NAMALWA (cell line): ENCODE measurements at regions not wholly inside any gene's neighbourhood (a gene's known extent, or its start where the extent isn't known, plus 50 kb on each side); places are given as distances from the start of the nearest gene placed in this dataset.

Experiments
- DNase-seq: peaks from one replicate; pipeline ENCODE4 v3.0.0-alpha.2; 2015; ENCODE audit warnings: low spot score

GRCh38 chr14:34012369-34012768, 61.5 kb upstream of the EGLN3 start:
- no peak for DNase-seq

DNA sequence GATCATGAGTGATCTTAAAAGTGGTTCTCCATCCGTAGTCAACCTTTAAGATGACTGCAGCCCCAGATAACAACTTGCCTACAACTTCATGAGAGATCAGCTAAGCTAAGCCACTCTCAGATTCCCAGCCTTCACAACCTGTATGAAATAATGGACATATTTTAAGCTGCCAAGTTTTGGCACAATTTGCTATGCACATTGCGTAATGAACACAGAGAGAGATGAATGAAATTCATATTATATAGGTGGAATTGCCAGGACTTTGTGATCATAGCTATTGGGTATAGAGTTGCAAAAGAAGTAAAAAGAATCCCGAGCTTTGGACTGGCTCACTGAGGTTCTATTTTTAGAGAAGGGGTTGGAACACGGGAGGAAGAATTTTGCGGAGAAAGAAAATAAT, 59.1 kb upstream of the EGLN3 start:
- no peak for DNase-seq

DNA sequence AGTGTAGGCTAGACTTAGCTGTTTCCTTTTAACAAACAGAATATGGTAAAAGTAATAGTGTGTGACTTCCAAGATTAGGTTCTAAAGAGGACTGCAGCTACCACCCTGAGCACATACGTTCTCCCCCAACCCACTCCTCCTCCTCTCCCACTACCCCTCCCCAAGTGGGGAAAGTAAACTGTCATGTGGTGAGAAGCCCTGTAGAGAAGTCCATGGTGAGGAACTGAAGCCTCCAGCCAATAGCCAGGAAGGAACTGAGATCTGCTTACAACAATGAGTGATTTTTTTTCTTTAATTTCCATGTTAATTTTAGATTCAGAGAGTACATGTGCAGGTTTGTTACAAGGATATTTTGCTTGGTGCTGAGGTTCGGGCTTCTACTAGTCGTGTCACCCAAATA, 57.0 kb upstream of the EGLN3 start:
- DNase-seq, result no peak

DNA sequence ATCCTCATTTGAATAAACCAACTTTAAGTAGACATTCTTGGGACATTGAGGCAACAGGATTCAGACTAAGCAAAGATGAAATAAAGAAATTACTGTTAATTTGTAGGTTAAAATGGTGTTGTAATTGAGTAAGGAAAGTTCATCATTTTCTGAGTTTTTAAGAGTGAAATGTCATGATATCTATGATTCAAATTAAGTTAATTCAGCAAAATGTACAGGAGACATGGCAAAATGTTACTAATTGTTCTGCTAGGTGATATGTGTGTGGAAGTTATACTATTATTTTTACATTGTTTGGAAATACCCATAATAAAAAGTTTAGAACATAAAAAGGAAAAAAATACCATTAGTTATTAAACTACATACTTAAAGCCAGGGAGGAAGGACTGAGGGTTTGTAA, 55.0 kb upstream of the EGLN3 start:
- DNase-seq, result no peak

GRCh38 chr14:34004881-34005280, 54.0 kb upstream of the EGLN3 start:
- DNase-seq, result no peak

- no peak for DNase-seq
These were observed 52.8 kb upstream of the EGLN3 start for GRCh38 chr14:34003691-34004090.

DNA sequence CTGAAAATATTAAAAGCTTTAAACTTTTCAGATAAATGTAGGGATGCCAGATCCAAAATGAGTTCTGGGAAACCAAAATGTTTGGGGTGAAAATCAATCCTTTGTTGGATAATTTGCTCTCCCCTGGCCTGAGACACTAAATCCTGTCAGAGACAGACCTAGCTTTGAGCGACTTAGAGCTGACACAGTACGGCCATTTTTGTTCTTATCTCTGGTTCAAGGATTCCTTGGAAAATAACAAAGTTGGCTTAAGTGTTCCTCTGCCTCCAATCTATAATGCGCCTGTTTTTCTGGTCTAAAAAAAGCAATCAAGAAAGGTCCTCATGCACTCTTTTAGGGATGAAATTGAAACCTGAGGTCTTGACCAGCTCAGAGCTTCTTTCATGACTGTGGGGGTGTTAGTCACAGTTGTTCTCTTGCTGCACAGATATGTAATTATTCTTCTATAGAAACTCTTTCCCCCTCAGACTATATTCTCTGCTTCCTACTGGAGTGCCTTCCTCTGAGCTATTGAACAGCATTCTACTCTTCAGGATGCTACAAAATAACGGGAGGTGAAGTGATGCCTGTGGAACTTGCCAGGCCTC, 52.3 kb upstream of the EGLN3 start:
- DNase-seq, result no peak
